Fibroblast of peridontal ligament (primary cell): ENCODE measurements at regions not wholly inside any gene's neighbourhood (a gene's known extent, or its start where the extent isn't known, plus 50 kb on each side); places are given as distances from the start of the nearest gene placed in this dataset.

Experiments used
- DNase-seq: peaks from one replicate; pipeline ENCODE4 v3.0.0-alpha.2; 2010; ENCODE audit errors: extremely low read depth

GRCh38 chr5:159385536-159385935, 55.2 kb upstream of the IL12B start:
- no peak for DNase-seq

GRCh38 chr5:159386028-159386711, 55.9 kb upstream of the IL12B start:
- no peak for DNase-seq

GRCh38 chr5:159392871-159393270, 62.6 kb upstream of the IL12B start:
- no peak for DNase-seq

- no peak for DNase-seq
Observed at GRCh38 chr5:159393854-159394274, 63.6 kb upstream of the IL12B start.

- no peak for DNase-seq
Observed at GRCh38 chr5:159395202-159395601, 64.9 kb upstream of the IL12B start.

- DNase-seq = no peak
Observed at GRCh38 chr5:159398936-159399335, 68.6 kb upstream of the IL12B start.

- no peak for DNase-seq
Observed at GRCh38 chr5:159400476-159400875, 70.2 kb upstream of the IL12B start.

- no peak for DNase-seq
Observed at GRCh38 chr5:159402311-159402710, 72.0 kb upstream of the IL12B start.

GRCh38 chr5:159402856-159403255, 72.6 kb upstream of the IL12B start:
- no peak for DNase-seq

- DNase-seq = no peak
Observed at GRCh38 chr5:159403906-159404681, 73.8 kb upstream of the IL12B start.

GRCh38 chr5:159405611-159406031, 75.3 kb upstream of the IL12B start:
- DNase-seq = no peak

- DNase-seq = no peak
Observed at GRCh38 chr5:159406571-159406970, 76.3 kb upstream of the IL12B start.

GRCh38 chr5:159409801-159410200, 79.5 kb upstream of the IL12B start:
- DNase-seq = no peak

GRCh38 chr5:159410480-159410879, 80.2 kb upstream of the IL12B start:
- DNase-seq = no peak

- no peak for DNase-seq
Observed at GRCh38 chr5:159411115-159411514, 80.8 kb upstream of the IL12B start.

- no peak for DNase-seq
Observed at GRCh38 chr5:159412284-159413046, 82.2 kb upstream of the IL12B start.

GRCh38 chr5:159414021-159414420, 83.7 kb upstream of the IL12B start:
- no peak for DNase-seq

GRCh38 chr5:159415301-159415937, 85.1 kb upstream of the IL12B start:
- DNase-seq = no peak

GRCh38 chr5:159416438-159416837, 86.2 kb upstream of the IL12B start:
- DNase-seq = no peak

- no peak for DNase-seq
Observed at GRCh38 chr5:159417170-159417569, 86.9 kb upstream of the IL12B start.

GRCh38 chr5:159419576-159419975, 89.3 kb upstream of the IL12B start:
- DNase-seq = no peak

- DNase-seq = no peak
Observed at GRCh38 chr5:159420940-159421339, 90.7 kb upstream of the IL12B start.
